KMS-11 (cell line): ENCODE measurements at regions not wholly inside any gene's neighbourhood (a gene's known extent, or its start where the extent isn't known, plus 50 kb on each side); places are given as distances from the start of the nearest gene placed in this dataset.

Source experiments
- H2AFZ ChIP-seq: fragments of 200-600 bp; sonication (generic); 2 replicates; pipeline ENCODE4 v1.6.1; 2016; ENCODE audit warnings: antibody characterized with exemption, mixed run types, low read depth
- H3K27ac ChIP-seq: fragments of 200-600 bp; sonication (generic); 2 replicates; pipeline ENCODE4 v1.6.1; 2016; ENCODE audit warnings: mild to moderate bottlenecking, mixed run types
- H3K27me3 ChIP-seq: fragments of 200-600 bp; sonication (generic); 2 replicates; pipeline ENCODE4 v1.6.1; 2017; ENCODE audit warnings: mild to moderate bottlenecking, low read depth, mixed run types, moderate library complexity; ENCODE audit not compliant: insufficient read depth
- H3K36me3 ChIP-seq: fragments of 200-600 bp; sonication (generic); 2 replicates; pipeline ENCODE4 v1.6.1; 2017; ENCODE audit warnings: mild to moderate bottlenecking, mixed run types; ENCODE audit not compliant: insufficient read depth
- H3K4me1 ChIP-seq: fragments of 200-600 bp; sonication (generic); 2 replicates; pipeline ENCODE4 v1.6.1; 2016; ENCODE audit warnings: mild to moderate bottlenecking, low read depth, mixed run types; ENCODE audit not compliant: poor library complexity, severe bottlenecking
- H3K4me2 ChIP-seq: fragments of 200-600 bp; sonication (generic); 2 replicates; pipeline ENCODE4 v1.7.0; 2016; ENCODE audit warnings: mild to moderate bottlenecking, mixed run types
- H3K4me3 ChIP-seq: fragments of 200-600 bp; sonication (generic); IDR thresholded peaks from 2 replicates; pipeline ENCODE4 v1.6.1; 2017; ENCODE audit warnings: low read depth, low read length, mixed read lengths; ENCODE audit not compliant: insufficient read depth
- H3K79me2 ChIP-seq: fragments of 200-600 bp; sonication (generic); 2 replicates; pipeline ENCODE4 v1.6.1; 2016; ENCODE audit warnings: low read depth, mixed run types; ENCODE audit not compliant: insufficient read depth
- H3K9ac ChIP-seq: fragments of 200-600 bp; sonication (generic); 2 replicates; pipeline ENCODE4 v1.6.1; 2016; ENCODE audit warnings: mild to moderate bottlenecking, mixed run types
- H4K20me1 ChIP-seq: fragments of 200-600 bp; sonication (generic); 2 replicates; pipeline ENCODE4 v1.6.1; 2016; ENCODE audit warnings: mild to moderate bottlenecking, mixed run types; ENCODE audit not compliant: insufficient read depth
- CTCF ChIP-seq: fragments of 200-600 bp; sonication (generic); conservative IDR thresholded peaks from 2 replicates; pipeline ENCODE4 v1.6.1; 2017; ENCODE audit warnings: low read depth, mild to moderate bottlenecking, antibody characterized with exemption, low read length, moderate library complexity, mixed read lengths

GRCh38 chr2:176746411-176746810 lies 466.2 kb upstream of the HNRNPA3 start:
- no peak overlapping the region for H3K4me3 ChIP-seq
- H3K27me3 ChIP-seq, result no peaks in the 10 kb centered on the region
- no peak for TF ChIP-seq CTCF
- H3K4me1 ChIP-seq, result peaks cover 24% of the 10 kb centered on the region
- no peaks in the 10 kb centered on the region for H4K20me1 ChIP-seq
- no peak overlapping the region for H3K27ac ChIP-seq
- 0 out of 2 replicates have a peak overlapping the region, but pooled peaks have one; percentile 81 for H3K4me2 ChIP-seq
- no peak overlapping the region for H3K9ac ChIP-seq
- no peaks in the 10 kb centered on the region for H3K79me2 ChIP-seq
- H2AFZ ChIP-seq, result no peak overlapping the region
- H3K36me3 ChIP-seq, result no peaks in the 10 kb centered on the region

GRCh38 chr2:176747506-176747905 lies 465.1 kb upstream of the HNRNPA3 start:
- Histone ChIP-seq H3K79me2 (no peaks in the 10 kb centered on the region), H3K9ac (no peak overlapping the region), H3K27me3 (no peaks in the 10 kb centered on the region), H3K27ac (no peak overlapping the region), H3K4me3 (no peak overlapping the region), H2AFZ (no peak overlapping the region), H3K4me2 (no peak overlapping the region), H4K20me1 (no peaks in the 10 kb centered on the region), H3K4me1 (peaks cover 24% of the 10 kb centered on the region), H3K36me3 (no peaks in the 10 kb centered on the region)
- no peak for TF ChIP-seq CTCF

GRCh38 chr2:176747928-176748327 lies 464.7 kb upstream of the HNRNPA3 start:
- Histone ChIP-seq H3K27me3 (no peaks in the 10 kb centered on the region), H3K9ac (no peak overlapping the region), H3K4me2 (no peak overlapping the region), H3K4me3 (no peak overlapping the region), H3K27ac (no peak overlapping the region), H2AFZ (no peak overlapping the region), H4K20me1 (no peaks in the 10 kb centered on the region), H3K79me2 (no peaks in the 10 kb centered on the region), H3K36me3 (no peaks in the 10 kb centered on the region), H3K4me1 (peaks cover 24% of the 10 kb centered on the region)
- TF ChIP-seq CTCF, result no peak

- no peak for TF ChIP-seq CTCF
- Histone ChIP-seq H3K27me3 (no peaks in the 10 kb centered on the region), H3K4me2 (no peak overlapping the region), H3K27ac (no peak overlapping the region), H3K9ac (no peak overlapping the region), H3K4me1 (peaks cover 24% of the 10 kb centered on the region), H4K20me1 (no peaks in the 10 kb centered on the region), H2AFZ (no peak overlapping the region), H3K79me2 (no peaks in the 10 kb centered on the region), H3K4me3 (no peak overlapping the region), H3K36me3 (no peaks in the 10 kb centered on the region)
Measured at GRCh38 chr2:176748662-176749061, 463.9 kb upstream of the HNRNPA3 start.
